Central memory CD8-positive, alpha-beta T cell (primary cell): ENCODE measurements at regions not wholly inside any gene's neighbourhood (a gene's known extent, or its start where the extent isn't known, plus 50 kb on each side); places are given as distances from the start of the nearest gene placed in this dataset.
"Not testable (repeated sequence)": the region's sequence is repeated elsewhere in the genome, so short reads cannot be mapped to it uniquely, and the experiment has no call there.

Experiments
- ATAC-seq: fragments of 150-1000 bp; cut with Tn5 transposase; replicated peaks from 2 replicates; pipeline ENCODE4 v1.10.0; 2022; ENCODE audit warnings: mild to moderate bottlenecking, moderate FRiP score, moderate number of reproducible peaks; ENCODE audit not compliant: poor library complexity, severe bottlenecking; ENCODE audit errors: extremely low read depth
- DNase-seq, 2 donors: peaks; one replicate each; pipeline ENCODE4 v3.0.0; 2021; ENCODE audit warnings: low spot score in 2 of 2
- H3K27ac Mint-ChIP-seq: one replicate; pipeline ENCODE4 v1.8.0; 2022; ENCODE audit warnings: low read depth, mild to moderate bottlenecking, moderate library complexity, mixed read lengths
- H3K27me3 Mint-ChIP-seq: one replicate; pipeline ENCODE4 v1.8.0; 2022; ENCODE audit warnings: mixed read lengths
- H3K36me3 Mint-ChIP-seq: one replicate; pipeline ENCODE4 v1.8.0; 2022; ENCODE audit warnings: mild to moderate bottlenecking, moderate library complexity, mixed read lengths; ENCODE audit not compliant: insufficient read depth
- H3K4me1 Mint-ChIP-seq: one replicate; pipeline ENCODE4 v1.8.0; 2022; ENCODE audit warnings: mixed read lengths
- H3K4me3 Mint-ChIP-seq: one replicate; pipeline ENCODE4 v1.8.0; 2022; ENCODE audit warnings: mild to moderate bottlenecking, moderate library complexity, mixed read lengths
- H3K9me3 Mint-ChIP-seq: one replicate; pipeline ENCODE4 v1.8.0; 2022; ENCODE audit warnings: mixed read lengths

DNA sequence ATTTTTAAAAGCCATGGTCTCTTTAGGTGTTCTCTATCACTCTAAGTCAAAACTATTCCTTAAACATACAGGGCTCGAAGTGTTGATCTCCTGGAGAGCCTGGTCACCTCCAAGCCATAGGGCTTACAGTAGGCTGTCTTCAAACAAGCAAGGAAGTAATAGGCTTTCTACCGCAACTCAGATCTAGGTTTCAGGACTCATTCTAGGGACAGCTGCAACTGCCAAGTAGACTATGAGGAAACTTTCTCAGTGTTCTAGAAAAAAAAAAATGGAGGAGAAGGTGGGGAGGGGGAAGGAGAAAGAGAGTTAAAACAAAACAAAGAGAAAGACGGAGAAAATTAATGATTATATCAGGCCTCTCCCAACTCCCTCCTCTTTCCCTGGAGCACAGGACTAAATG lies 106.9 kb upstream of the ETV6 start:
- Mint-ChIP-seq H3K4me1 (peaks cover 13% of the 10 kb centered on the region), H3K4me3 (no peak overlapping the region), H3K27me3 (no peaks in the 10 kb centered on the region), H3K27ac (peak overlapping the region; percentile 57), H3K36me3 (no peaks in the 10 kb centered on the region), H3K9me3 (no peaks in the 10 kb centered on the region)
- DNase-seq (no peak), ATAC-seq (no peak)

DNA sequence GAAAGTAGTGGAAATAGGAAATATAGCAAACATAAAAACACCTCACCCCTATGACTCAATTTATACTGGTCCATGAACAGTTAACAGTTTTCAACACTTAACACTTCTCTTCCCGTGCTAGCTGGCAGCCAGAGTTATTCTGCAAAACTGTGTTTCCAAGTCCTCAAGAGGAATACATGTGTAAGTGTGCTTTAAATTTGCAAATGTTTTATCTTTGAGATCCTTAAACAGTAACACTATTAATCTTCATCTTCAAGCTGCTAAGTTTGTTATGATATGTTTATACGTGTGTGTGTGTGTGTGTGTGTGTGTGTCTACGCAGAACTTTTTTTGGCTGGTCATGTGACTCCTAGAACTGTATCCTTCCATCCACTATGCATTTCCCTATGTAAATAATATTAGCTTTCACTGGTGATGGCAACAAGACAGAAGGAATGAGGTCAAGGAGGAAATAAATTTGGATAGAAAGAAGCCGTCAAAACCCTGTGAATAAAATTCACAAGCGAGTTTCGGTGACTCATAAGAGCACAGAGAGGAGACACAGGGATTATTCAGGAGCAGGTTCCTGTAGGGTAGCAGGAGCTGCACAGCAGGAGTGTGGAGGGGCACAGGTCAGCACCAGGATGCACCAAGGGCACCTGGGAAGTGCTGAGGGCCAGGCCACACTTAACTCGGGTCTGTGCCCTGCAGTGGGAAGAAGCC lies 105.9 kb upstream of the ETV6 start:
- DNase-seq, result no peak
- no peak for ATAC-seq
- Mint-ChIP-seq H3K27ac (no peak overlapping the region), H3K27me3 (no peaks in the 10 kb centered on the region), H3K4me3 (no peak overlapping the region), H3K4me1 (peaks cover 13% of the 10 kb centered on the region), H3K9me3 (no peaks in the 10 kb centered on the region), H3K36me3 (no peaks in the 10 kb centered on the region)

DNA sequence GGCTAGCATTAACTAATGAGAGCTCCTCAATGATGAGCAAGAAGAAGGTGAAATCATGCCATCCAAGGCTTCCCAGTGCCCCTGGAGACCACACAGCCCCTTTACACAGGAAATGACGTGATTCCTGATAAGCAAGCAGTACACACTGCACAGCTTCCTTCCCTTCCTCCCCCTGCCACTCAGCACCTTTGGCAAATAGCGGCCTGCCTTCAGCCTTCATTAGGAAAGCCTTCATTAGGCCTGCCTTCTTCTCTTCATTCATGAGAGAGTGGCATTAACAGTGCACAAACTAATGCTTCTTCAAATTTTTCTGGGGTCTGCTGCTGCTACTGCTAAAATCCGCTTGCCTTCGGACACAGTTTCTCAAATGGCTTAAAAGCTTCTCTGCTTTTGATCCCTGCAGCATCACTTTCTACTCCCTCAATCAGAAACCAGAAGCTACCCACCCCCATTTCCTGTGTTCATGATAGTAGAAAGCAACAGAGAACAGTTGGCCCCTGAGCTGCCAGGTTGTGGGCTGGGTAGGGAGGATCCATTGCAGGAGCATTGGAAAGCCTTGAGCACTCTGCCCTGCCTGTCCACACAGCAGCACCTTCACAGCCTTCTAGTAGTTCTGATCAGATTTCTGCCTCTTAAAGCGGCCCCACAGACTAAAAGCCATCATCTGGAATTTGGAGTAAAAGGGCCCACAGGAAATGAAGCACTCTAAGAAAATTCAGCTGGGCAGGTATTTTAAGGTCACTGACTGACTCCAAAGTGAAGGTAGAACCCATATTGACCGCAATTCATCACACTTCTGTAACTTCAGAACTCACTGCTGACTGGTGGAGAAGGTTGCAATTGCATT lies 103.8 kb upstream of the ETV6 start:
- DNase-seq, result peak; percentile 23 to 40
- H3K27me3 Mint-ChIP-seq, result no peaks in the 10 kb centered on the region
- no peaks in the 10 kb centered on the region for H3K9me3 Mint-ChIP-seq
- H3K36me3 Mint-ChIP-seq, result no peaks in the 10 kb centered on the region
- ATAC-seq, result peak; percentile 82
- H3K27ac Mint-ChIP-seq, result peak overlapping the region; percentile 89
- H3K4me1 Mint-ChIP-seq, result peaks cover 13% of the 10 kb centered on the region
- peak overlapping the region; percentile 58 for H3K4me3 Mint-ChIP-seq

DNA sequence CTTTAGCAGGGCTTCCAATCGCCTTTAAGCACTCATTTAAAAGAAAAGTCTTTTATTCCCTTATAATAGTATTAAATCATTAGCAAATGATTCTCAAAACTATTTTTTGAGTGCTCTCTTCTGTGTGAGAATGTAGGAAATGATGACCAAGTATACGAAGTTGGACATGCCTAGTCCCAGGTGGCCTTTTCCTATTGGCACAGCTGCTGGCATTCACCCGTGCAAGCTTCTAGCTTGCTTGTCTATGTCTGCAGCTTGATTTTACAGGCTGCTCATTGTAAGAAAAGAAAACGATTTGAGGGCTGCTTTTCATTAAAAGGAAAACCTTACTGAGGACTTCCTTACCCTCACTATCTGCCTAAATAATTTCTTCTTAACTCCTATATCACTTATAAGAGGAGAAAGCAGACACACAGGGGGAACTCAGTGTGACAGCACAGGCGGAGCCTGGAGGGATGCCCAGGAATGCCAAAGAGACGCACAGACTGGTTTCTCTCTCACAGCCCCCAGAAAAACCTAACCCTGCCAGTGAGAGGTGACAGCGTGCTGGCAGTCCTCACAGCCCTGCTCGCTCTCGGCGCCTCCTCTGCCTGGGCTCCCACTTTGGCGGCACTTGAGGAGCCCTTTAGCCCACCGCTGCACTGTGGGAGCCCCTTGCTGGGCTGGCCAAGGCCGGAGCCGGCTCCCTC lies 102.7 kb upstream of the ETV6 start:
- peaks cover 13% of the 10 kb centered on the region for H3K4me1 Mint-ChIP-seq
- DNase-seq, ATAC-seq: not testable (repeated sequence)

DNA sequence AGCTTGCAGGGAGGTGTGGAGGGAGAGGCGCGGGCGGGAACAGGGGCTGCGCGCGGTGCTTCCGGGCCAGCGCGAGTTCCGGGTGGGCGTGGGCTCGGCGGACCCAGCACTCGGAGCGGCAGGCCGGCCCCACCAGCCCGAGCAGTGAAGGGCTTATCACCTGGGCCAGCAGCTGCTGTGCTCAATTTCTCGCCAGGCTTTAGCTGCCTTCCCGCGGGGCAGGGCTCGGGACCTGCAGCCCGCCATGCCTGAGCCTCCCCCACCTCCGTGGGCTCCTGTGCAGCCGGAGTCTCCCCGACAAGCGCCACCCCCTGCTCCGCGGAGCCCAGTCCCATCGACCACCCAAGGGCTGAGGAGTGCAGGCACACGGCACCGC lies 102.2 kb upstream of the ETV6 start:
- not testable (repeated sequence) for H3K27ac Mint-ChIP-seq
- H3K4me1 Mint-ChIP-seq, result peaks cover 13% of the 10 kb centered on the region

More for the DNA sequence above, 102.7 kb upstream of the ETV6 start:
- H3K9me3 Mint-ChIP-seq, H3K4me3 Mint-ChIP-seq, H3K36me3 Mint-ChIP-seq, H3K27me3 Mint-ChIP-seq: not testable (repeated sequence)
- H3K27ac Mint-ChIP-seq, result peak overlapping the region; percentile 89

DNA sequence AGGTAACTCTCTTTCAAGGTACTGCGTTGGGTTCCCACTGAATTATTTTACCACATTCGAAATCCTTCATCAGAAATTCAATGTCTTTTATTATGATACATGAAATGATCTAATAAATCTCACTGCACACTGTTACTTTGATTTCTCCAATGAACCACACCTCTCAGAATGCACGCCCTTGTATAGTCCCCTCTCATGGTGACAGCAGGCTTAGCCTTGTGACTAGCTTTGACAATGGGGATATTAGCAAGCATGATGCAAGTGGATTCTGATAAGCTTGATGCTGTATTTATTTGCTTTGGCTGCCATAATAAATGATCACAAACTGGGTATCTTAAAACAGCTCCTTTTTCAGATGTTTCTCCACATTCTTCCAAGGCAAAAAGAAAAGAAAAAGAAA lies 100.4 kb upstream of the ETV6 start:
- Mint-ChIP-seq H3K4me3 (no peak overlapping the region), H3K9me3 (no peaks in the 10 kb centered on the region), H3K4me1 (peaks cover 18% of the 10 kb centered on the region), H3K27ac (no peak overlapping the region), H3K36me3 (no peaks in the 10 kb centered on the region), H3K27me3 (peaks cover 17% of the 10 kb centered on the region)
- ATAC-seq (no peak), DNase-seq (no peak)

More for the DNA sequence above, 102.2 kb upstream of the ETV6 start:
- H3K27me3 Mint-ChIP-seq, H3K9me3 Mint-ChIP-seq, ATAC-seq, DNase-seq, H3K4me3 Mint-ChIP-seq, H3K36me3 Mint-ChIP-seq: not testable (repeated sequence)

DNA sequence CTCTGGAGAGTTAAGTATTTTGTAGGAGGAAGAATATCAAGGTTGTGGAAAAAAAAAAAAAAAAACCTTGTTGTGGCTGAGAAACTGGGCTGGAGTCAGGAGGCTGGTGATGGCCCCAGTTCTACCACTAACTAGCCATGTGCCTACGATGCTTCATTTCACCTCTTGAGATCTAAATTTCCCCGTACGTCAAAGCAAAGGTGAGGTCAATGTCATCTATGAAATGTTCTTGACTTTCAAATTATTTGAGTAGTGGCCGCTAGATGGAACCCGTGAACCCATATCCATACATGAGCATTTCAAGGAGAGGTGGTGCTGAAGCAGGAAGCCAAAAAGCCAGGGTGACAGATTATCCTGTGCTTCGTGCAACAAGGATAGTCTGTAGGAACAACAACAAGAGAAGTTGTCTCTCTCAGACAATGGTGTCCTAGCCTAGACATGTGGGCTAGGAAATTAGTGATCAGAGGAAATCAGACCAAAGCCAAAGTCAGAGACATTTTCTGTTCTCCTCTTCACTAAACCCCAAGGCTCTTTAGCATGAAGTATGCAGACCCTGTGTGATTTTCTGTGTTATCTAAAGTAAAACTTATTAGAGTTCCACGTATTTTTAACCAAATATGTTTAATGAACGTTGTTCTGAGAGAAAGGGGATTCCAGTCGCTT lies 95.5 kb upstream of the ETV6 start:
- ATAC-seq (peak; percentile 53), DNase-seq (peak in 1 of 2 donors; percentile 21)
- peaks cover 13% of the 10 kb centered on the region for H3K4me1 Mint-ChIP-seq
- no peaks in the 10 kb centered on the region for H3K36me3 Mint-ChIP-seq
- H3K27ac Mint-ChIP-seq, result no peak overlapping the region
- H3K27me3 Mint-ChIP-seq, result peaks cover 39% of the 10 kb centered on the region
- no peak overlapping the region for H3K4me3 Mint-ChIP-seq
- H3K9me3 Mint-ChIP-seq, result no peaks in the 10 kb centered on the region

DNA sequence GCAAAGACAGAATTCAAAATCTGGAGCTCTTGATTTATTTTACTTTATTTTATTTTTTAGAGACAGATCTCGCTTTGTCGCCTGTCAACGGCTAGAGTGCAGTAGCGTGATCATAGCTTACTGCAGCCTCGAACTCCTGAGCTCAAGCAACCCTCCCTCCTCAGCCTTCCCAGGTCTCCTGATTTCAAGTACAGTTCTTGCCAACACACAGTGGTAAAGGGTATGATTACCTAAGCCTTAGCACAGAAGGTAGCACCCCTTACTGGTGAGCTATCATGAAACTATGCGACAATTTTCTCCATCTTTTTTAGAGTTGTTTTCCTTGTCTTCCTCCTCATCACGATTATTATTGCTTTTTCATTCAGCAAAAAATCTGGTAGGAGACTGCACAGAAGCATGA lies 94.3 kb upstream of the ETV6 start:
- no peaks in the 10 kb centered on the region for H3K9me3 Mint-ChIP-seq
- no peak overlapping the region for H3K27ac Mint-ChIP-seq
- H3K36me3 Mint-ChIP-seq, result no peaks in the 10 kb centered on the region
- H3K4me1 Mint-ChIP-seq, result peaks cover 13% of the 10 kb centered on the region
- H3K4me3 Mint-ChIP-seq, result no peak overlapping the region
- ATAC-seq (no peak), DNase-seq (no peak)
- peaks cover 39% of the 10 kb centered on the region for H3K27me3 Mint-ChIP-seq

DNA sequence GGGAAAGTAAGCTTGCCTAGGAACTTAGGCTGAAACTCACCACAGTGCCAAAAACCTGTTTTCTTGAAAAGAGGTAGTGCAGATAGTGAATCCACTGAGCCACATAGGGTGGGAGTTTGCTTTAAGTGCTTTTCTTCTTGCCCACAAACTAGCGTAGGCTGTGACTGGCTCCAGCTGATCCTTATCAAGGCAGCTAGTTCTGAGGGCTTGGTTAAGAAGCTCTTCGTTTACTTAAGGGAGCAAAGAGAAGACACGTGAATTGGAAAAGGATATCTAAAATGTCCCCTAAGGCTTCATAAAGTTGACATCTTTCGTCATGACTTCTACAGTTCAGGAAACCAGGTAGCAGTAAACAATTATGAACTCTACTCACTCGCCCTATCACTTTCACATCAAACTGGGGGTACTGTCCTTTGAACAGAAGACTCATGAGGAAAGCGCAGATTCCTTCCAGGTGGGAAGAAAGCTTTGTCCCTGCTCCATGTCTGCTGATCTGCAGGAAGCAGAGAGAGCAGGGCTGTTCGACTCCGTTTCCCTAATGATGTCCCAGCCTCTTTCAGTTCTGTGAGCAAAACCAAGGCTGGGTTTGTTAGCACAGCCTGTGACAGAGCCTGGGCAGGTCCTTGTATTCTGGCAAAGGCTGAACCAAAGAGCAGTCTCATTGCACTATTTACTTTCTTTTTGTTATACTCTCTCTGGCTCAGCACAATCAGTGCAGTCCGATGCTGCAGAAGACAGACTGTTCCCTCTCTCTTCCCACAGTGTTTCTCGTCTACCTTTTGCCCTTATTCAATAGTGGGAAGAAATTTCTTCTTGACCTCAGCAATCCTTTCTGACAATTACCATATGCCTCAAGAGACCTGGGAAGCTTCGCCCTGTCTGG lies 93.5 kb upstream of the ETV6 start:
- Mint-ChIP-seq H3K27me3 (peaks cover 39% of the 10 kb centered on the region), H3K4me1 (peaks cover 13% of the 10 kb centered on the region), H3K4me3 (no peak overlapping the region), H3K9me3 (no peaks in the 10 kb centered on the region), H3K36me3 (no peaks in the 10 kb centered on the region), H3K27ac (no peak overlapping the region)
- DNase-seq (no peak), ATAC-seq (peak; percentile 65)

DNA sequence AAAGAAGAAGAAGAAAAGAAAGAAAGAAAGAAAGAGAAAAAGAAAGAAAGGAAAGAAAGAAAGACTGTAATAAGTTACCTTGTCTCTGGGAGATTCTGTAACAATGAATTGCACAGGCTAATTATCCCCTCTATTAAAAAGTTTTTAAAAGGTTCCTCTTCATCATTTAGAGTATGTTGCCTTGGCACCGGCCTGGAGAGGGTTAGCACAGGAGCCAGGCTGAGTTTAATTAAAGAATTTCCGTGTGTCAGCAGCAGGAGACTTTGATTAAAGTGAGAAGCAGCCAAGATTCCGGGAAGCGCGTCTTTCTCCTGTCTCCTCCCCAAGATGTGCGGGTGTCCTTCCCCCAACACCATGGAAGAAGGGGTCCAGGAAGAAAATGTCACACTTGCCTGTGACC lies 92.8 kb upstream of the ETV6 start:
- peaks cover 13% of the 10 kb centered on the region for H3K4me1 Mint-ChIP-seq
- no peak for DNase-seq
- H3K36me3 Mint-ChIP-seq, result no peaks in the 10 kb centered on the region
- no peak for ATAC-seq
- H3K4me3 Mint-ChIP-seq, result no peak overlapping the region
- no peak overlapping the region for H3K27ac Mint-ChIP-seq
- H3K9me3 Mint-ChIP-seq, result no peaks in the 10 kb centered on the region
- H3K27me3 Mint-ChIP-seq, result peaks cover 39% of the 10 kb centered on the region

DNA sequence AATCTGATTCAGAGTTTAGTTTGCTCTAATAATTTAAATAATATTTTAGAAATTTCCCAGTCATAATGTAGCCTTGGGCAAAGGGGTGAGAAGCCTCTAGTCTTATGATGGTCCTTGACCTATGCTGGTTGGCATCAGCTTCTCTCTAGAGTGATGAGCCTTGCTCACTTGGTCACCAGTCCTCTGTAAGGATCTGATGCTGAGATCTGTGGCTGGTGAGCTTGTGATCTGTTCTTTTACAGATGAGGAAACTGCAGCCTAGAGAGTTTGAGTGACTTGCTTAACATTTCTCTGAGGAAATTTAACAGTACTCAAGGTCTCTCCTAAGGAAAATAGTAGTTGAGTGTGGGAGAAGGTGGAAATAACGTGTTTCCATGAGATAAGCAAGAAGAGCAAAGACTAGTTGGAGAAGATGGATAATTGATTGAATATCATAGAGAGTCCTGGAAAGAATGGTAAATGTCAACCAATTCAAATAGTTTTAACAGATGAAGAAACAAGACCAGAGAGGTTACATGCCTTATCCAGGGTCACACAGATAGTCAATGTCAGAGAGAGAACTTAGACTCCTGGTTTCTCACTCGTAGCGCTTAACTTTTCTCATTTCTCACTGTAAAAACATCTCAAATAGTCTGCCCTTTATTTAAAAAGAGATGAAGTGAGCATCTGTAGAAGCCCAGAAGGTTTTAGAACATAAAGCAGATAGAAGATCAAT lies 89.7 kb upstream of the ETV6 start:
- peaks cover 18% of the 10 kb centered on the region for H3K27me3 Mint-ChIP-seq
- DNase-seq, result no peak
- ATAC-seq, result no peak
- H3K4me1 Mint-ChIP-seq, result peaks cover 6% of the 10 kb centered on the region
- no peak overlapping the region for H3K4me3 Mint-ChIP-seq
- H3K9me3 Mint-ChIP-seq, result no peaks in the 10 kb centered on the region
- H3K36me3 Mint-ChIP-seq, result no peaks in the 10 kb centered on the region
- no peak overlapping the region for H3K27ac Mint-ChIP-seq
